IMR-90 (cell line): ENCODE measurements at regions not wholly inside any gene's neighbourhood (a gene's known extent, or its start where the extent isn't known, plus 50 kb on each side); places are given as distances from the start of the nearest gene placed in this dataset.

Experiments used
- ATAC-seq: fragments of 200-7000 bp; cut with Tn5 transposase; 2 replicates; pipeline ENCODE4 v1.9.1; 2020; ENCODE audit warnings: low read depth, mild to moderate bottlenecking, moderate library complexity
- BruUV-seq: library from RNA; stranded (reverse); fragments of 400-500 nt; replicated peaks from 2 replicates; lab custom pipeline; 2021; lab: Mats Ljungman, UMichigan
- CTCF ChIA-PET: fragments of 300-600 bp; formaldehyde crosslinking; extraction: SDS; loops from one replicate; lab custom pipeline; 2021; ENCODE audit warnings: antibody characterized with exemption; lab: Yijun Ruan, JAX
- POLR2A ChIA-PET: fragments of 300-600 bp; sonication (Branson Sonifier 250); formaldehyde crosslinking; loops from one replicate; lab custom pipeline; 2022; ENCODE audit warnings: antibody characterized with exemption; ENCODE audit not compliant: unreplicated experiment; lab: Charles Lee
- DNase-seq: peaks from one replicate; pipeline ENCODE4 v3.0.0; 2013
- H2AFZ ChIP-seq: replicated peaks from 2 replicates; pipeline ENCODE3; 2013; ENCODE audit warnings: low read length, mild to moderate bottlenecking; ENCODE audit not compliant: poor library complexity
- H2AK5ac ChIP-seq: 2 replicates; pipeline ENCODE4 v1.6.1; 2013; ENCODE audit warnings: low read depth, low read length, inconsistent platforms
- H2AK9ac ChIP-seq: replicated peaks from 2 replicates; pipeline ENCODE3; 2013; ENCODE audit warnings: mild to moderate bottlenecking, low read depth, low read length, moderate library complexity; ENCODE audit not compliant: poor library complexity
- H2BK120ac ChIP-seq: 2 replicates; pipeline ENCODE4 v1.6.1; 2013; ENCODE audit warnings: low read depth, low read length, inconsistent platforms
- H2BK15ac ChIP-seq: 3 replicates; pipeline ENCODE4 v1.6.1; 2013; ENCODE audit warnings: low read depth, low read length, inconsistent platforms
- H2BK20ac ChIP-seq: 2 replicates; pipeline ENCODE4 v1.6.1; 2013; ENCODE audit warnings: low read depth, mild to moderate bottlenecking, inconsistent platforms, low read length, moderate library complexity
- H2BK5ac ChIP-seq: 2 replicates; pipeline ENCODE4 v1.6.1; 2013; ENCODE audit warnings: mild to moderate bottlenecking, low read depth, low read length, inconsistent platforms; ENCODE audit not compliant: poor library complexity, severe bottlenecking
- H3K14ac ChIP-seq: replicated peaks from 2 replicates; pipeline ENCODE4 v1.6.1; 2013; ENCODE audit warnings: low read depth, low read length, inconsistent platforms
- H3K18ac ChIP-seq: 2 replicates; pipeline ENCODE4 v1.6.1; 2013; ENCODE audit warnings: low read depth, low read length, control low read depth
- H3K23ac ChIP-seq: 2 replicates; pipeline ENCODE4 v1.6.1; 2013; ENCODE audit warnings: low read depth, low read length, inconsistent platforms
- H3K27ac ChIP-seq: 2 replicates; pipeline ENCODE4 v1.5.1; 2013; ENCODE audit warnings: mild to moderate bottlenecking, control low read depth, low read length; ENCODE audit not compliant: insufficient read depth
- H3K27me3 ChIP-seq: 2 replicates; pipeline ENCODE4 v1.6.1; 2013; ENCODE audit warnings: low read length; ENCODE audit not compliant: control insufficient read depth, insufficient read depth
- H3K36me3 ChIP-seq: 2 replicates; pipeline ENCODE4 v1.6.1; 2013; ENCODE audit warnings: low read length, mixed read lengths; ENCODE audit not compliant: control insufficient read depth, insufficient read depth
- H3K4ac ChIP-seq: 2 replicates; pipeline ENCODE4 v1.6.1; 2013; ENCODE audit warnings: low read depth, low read length, inconsistent platforms
- H3K4me1 ChIP-seq: 2 replicates; pipeline ENCODE4 v1.6.1; 2013; ENCODE audit warnings: low read length, mixed read lengths; ENCODE audit not compliant: control insufficient read depth, insufficient read depth
- H3K4me2 ChIP-seq: 2 replicates; pipeline ENCODE4 v1.6.1; 2013; ENCODE audit warnings: low read depth, mild to moderate bottlenecking, control low read depth, low read length, moderate library complexity
- H3K4me3 ChIP-seq: 2 replicates; pipeline ENCODE4 v1.5.1; 2013; ENCODE audit warnings: low read depth, mild to moderate bottlenecking, control low read depth, low read length, moderate library complexity; ENCODE audit not compliant: insufficient read depth
- H3K56ac ChIP-seq: 2 replicates; pipeline ENCODE4 v1.6.1; 2013; ENCODE audit warnings: low read length, inconsistent platforms; ENCODE audit not compliant: insufficient read depth; ENCODE audit errors: extremely low read depth
- H3K79me1 ChIP-seq, 2 experiments: 2 replicates each; pipeline ENCODE4 v1.6.1; 2013; ENCODE audit warnings: low read length in 2 of 2, inconsistent platforms in 1 of 2, low read depth in 1 of 2
- H3K9ac ChIP-seq: 2 replicates; pipeline ENCODE4 v1.6.1; 2013; ENCODE audit warnings: low read depth, low read length, control low read depth
- H3K9me1 ChIP-seq: 2 replicates; pipeline ENCODE4 v1.6.1; 2013; ENCODE audit warnings: low read length, inconsistent platforms; ENCODE audit not compliant: insufficient read depth
- H3K9me3 ChIP-seq: 2 replicates; pipeline ENCODE4 v1.6.1; 2013; ENCODE audit warnings: low read length; ENCODE audit not compliant: control insufficient read depth, insufficient read depth
- H4K20me1 ChIP-seq: 2 replicates; pipeline ENCODE4 v1.6.1; 2013; ENCODE audit warnings: low read length, inconsistent platforms; ENCODE audit not compliant: insufficient read depth
- H4K5ac ChIP-seq: 2 replicates; pipeline ENCODE4 v1.6.1; 2013; ENCODE audit warnings: mild to moderate bottlenecking, low read depth, low read length, control low read depth
- H4K8ac ChIP-seq, 2 experiments: 2 replicates each; pipeline ENCODE4 v1.6.1; 2013; ENCODE audit warnings: low read depth in 2 of 2, low read length in 2 of 2, control low read depth in 1 of 2, inconsistent platforms in 1 of 2
- H4K91ac ChIP-seq: 2 replicates; pipeline ENCODE4 v1.6.1; 2013; ENCODE audit warnings: low read depth, low read length, inconsistent platforms; ENCODE audit not compliant: insufficient read depth
- BHLHE40 ChIP-seq: fragments of 150-350 bp; IDR thresholded peaks from 2 replicates; pipeline ENCODE4 v1.6.1; 2016; ENCODE audit warnings: mild to moderate bottlenecking, low read depth, low read length
- CEBPB ChIP-seq: IDR thresholded peaks from 2 replicates; pipeline ENCODE4 v1.6.1; 2012; ENCODE audit warnings: low read depth, low read length, improper control_type of control experiment
- CHD1 ChIP-seq: IDR thresholded peaks from 2 replicates; pipeline ENCODE4 v1.6.1; 2012; ENCODE audit warnings: low read depth, low read length, improper control_type of control experiment
- ELK1 ChIP-seq: fragments of 150-350 bp; IDR thresholded peaks from 2 replicates; pipeline ENCODE4 v1.6.1; 2016; ENCODE audit warnings: low read depth, mild to moderate bottlenecking, low read length, moderate library complexity, borderline replicate concordance
- FOS ChIP-seq: fragments of 150-350 bp; IDR thresholded peaks from 2 replicates; pipeline ENCODE4 v1.6.1; 2016; ENCODE audit warnings: low read depth, low read length
- MAFK ChIP-seq: IDR thresholded peaks from 2 replicates; pipeline ENCODE4 v1.6.1; 2012; ENCODE audit warnings: low read depth, low read length, improper control_type of control experiment
- MAZ ChIP-seq: IDR thresholded peaks from 2 replicates; pipeline ENCODE4 v1.6.1; 2012; ENCODE audit warnings: low read depth, mild to moderate bottlenecking, low read length, improper control_type of control experiment, moderate library complexity, borderline replicate concordance
- MXI1 ChIP-seq: IDR thresholded peaks from 2 replicates; pipeline ENCODE4 v1.6.1; 2012; ENCODE audit warnings: low read depth, mild to moderate bottlenecking, low read length, moderate library complexity, borderline replicate concordance
- NFE2L2 ChIP-seq: fragments of 150-350 bp; IDR thresholded peaks from 2 replicates; pipeline ENCODE4 v1.6.1; 2016; ENCODE audit warnings: low read depth, mild to moderate bottlenecking, low read length
- POLR2A ChIP-seq: IDR thresholded peaks from 2 replicates; pipeline ENCODE4 v1.6.1; 2012; ENCODE audit warnings: mild to moderate bottlenecking, low read depth, low read length
- RAD21 ChIP-seq: IDR thresholded peaks from 2 replicates; pipeline ENCODE4 v1.6.1; 2012; ENCODE audit warnings: low read length, improper control_type of control experiment
- RCOR1 ChIP-seq: IDR thresholded peaks from 2 replicates; pipeline ENCODE4 v1.6.1; 2012; ENCODE audit warnings: mild to moderate bottlenecking, low read length, improper control_type of control experiment; ENCODE audit not compliant: insufficient replicate concordance
- RFX5 ChIP-seq: IDR thresholded peaks from 2 replicates; pipeline ENCODE4 v1.8.0; 2012; ENCODE audit warnings: low read depth, mild to moderate bottlenecking, low read length, moderate library complexity
- SMC3 ChIP-seq: fragments of 150-350 bp; IDR thresholded peaks from 2 replicates; pipeline ENCODE4 v1.6.1; 2016; ENCODE audit warnings: low read depth, mild to moderate bottlenecking, antibody characterized with exemption, low read length, moderate library complexity
- USF2 ChIP-seq: fragments of 150-350 bp; IDR thresholded peaks from 2 replicates; pipeline ENCODE4 v1.6.1; 2017; ENCODE audit warnings: mild to moderate bottlenecking, antibody characterized with exemption, low read length, low read depth
- whole genome bisulfite sequencing, 2 experiments: methylation state at CpG; one replicate each; pipeline versions ENCODE4 v1.1.5 to v1.1.7; 2013; ENCODE audit warnings: missing lambda C conversion rate in 2 of 2; ENCODE audit not compliant: insufficient read length in 1 of 2; ENCODE audit errors: extremely low coverage in 2 of 2; 5-methylcytosine and 5-hydroxymethylcytosine counted together
- dilution Hi-C: fragments of 300-500 bp; cut with HindIII; formaldehyde crosslinking; loops from one replicate; pipeline ENCODE4 v1.14.3; 2018; ENCODE audit warnings: low sequenced_read_pairs; ENCODE audit not compliant: unreplicated experiment
- in situ Hi-C: fragments of 300-500 bp; cut with MboI; formaldehyde crosslinking; loops from 3 replicates; pipeline ENCODE4 v1.14.3; 2019; ENCODE audit warnings: low sequenced_read_pairs, inconsistent platforms, mixed read lengths
- intact Hi-C: fragments of 100-400 bp; cut with micrococcal nuclease; formaldehyde crosslinking; loops from 2 replicates; pipeline ENCODE4 v1.10.0; 2022
- TF ChIP-seq, protein P1 (sequence below): conservative IDR thresholded peaks from 2 replicates; pipeline ENCODE4 v1.5.1; 2012; ENCODE audit warnings: mild to moderate bottlenecking, low read depth, low read length, improper control_type of control experiment

DNA sequence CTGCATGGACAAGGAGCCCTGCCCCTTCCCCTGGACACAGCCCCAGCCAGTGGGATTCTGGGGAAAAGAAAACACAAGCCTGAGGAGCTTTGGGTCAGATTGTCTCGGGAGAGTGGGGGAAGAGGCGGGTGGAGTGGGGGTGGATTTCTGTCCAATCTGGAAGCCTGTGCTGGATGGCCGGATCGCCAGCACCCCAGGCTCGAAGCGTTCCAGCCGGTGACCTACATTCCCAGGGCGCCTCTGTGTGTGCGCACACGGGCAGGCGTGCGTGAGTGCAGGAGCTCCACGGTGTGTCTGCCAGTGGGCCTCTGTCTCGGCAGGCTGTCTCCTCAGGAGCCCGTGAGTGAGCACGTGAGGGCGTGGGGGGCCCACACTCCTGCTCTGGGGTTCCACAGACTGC is 74.3 kb upstream of the DAB2IP start:
- Histone ChIP-seq H3K27me3 (peaks cover 2% of the 10 kb centered on the region; the same call in 1 of the 2 replicates), H4K20me1 (no peaks in the 10 kb centered on the region; the same call in 1 of the 2 replicates), H2BK120ac (no peak overlapping the region), H2AK9ac (no peak overlapping the region), H2BK15ac (no peak overlapping the region), H3K23ac (no peak overlapping the region), H2AFZ (no peak overlapping the region), H2BK20ac (no peak overlapping the region), H2AK5ac (no peak overlapping the region), H3K4ac (no peak overlapping the region), H3K14ac (no peak overlapping the region), H3K36me3 (no peaks in the 10 kb centered on the region), H3K9me3 (no peaks in the 10 kb centered on the region), H4K8ac (no peak overlapping the region), H3K9ac (no peak overlapping the region), H3K27ac (no peak overlapping the region), H3K9me1 (no peaks in the 10 kb centered on the region), H4K91ac (no peak overlapping the region), H3K4me3 (no peak overlapping the region), H3K4me2 (no peak overlapping the region), H3K56ac (no peak overlapping the region), H3K18ac (no peak overlapping the region), H2BK5ac (no peak overlapping the region), H3K79me1 (no peaks in the 10 kb centered on the region; a peak in 2 of 4 replicates), H4K5ac (no peak overlapping the region), H3K4me1 (no peaks in the 10 kb centered on the region; the same call in 1 of the 2 replicates)
- ATAC-seq, result no peak
- TF ChIP-seq RFX5, result no peak
- TF ChIP-seq MAZ, result no peak
- no peak for TF ChIP-seq RAD21
- TF ChIP-seq NFE2L2, result no peak
- no peak for TF ChIP-seq MAFK
- TF ChIP-seq MXI1, result no peak
- TF ChIP-seq ELK1, result no peak
- TF ChIP-seq BHLHE40, result no peak
- TF ChIP-seq CEBPB, result no peak
- no peak for TF ChIP-seq USF2
- no peak for TF ChIP-seq FOS
- TF ChIP-seq, protein P1, sequence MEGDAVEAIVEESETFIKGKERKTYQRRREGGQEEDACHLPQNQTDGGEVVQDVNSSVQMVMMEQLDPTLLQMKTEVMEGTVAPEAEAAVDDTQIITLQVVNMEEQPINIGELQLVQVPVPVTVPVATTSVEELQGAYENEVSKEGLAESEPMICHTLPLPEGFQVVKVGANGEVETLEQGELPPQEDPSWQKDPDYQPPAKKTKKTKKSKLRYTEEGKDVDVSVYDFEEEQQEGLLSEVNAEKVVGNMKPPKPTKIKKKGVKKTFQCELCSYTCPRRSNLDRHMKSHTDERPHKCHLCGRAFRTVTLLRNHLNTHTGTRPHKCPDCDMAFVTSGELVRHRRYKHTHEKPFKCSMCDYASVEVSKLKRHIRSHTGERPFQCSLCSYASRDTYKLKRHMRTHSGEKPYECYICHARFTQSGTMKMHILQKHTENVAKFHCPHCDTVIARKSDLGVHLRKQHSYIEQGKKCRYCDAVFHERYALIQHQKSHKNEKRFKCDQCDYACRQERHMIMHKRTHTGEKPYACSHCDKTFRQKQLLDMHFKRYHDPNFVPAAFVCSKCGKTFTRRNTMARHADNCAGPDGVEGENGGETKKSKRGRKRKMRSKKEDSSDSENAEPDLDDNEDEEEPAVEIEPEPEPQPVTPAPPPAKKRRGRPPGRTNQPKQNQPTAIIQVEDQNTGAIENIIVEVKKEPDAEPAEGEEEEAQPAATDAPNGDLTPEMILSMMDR, result no peak
- no peak for TF ChIP-seq RCOR1
- TF ChIP-seq POLR2A, result no peak
- TF ChIP-seq CHD1, result no peak
- TF ChIP-seq SMC3, result no peak
- dilution Hi-C loops, result no loop called here
- CTCF ChIA-PET, result no interaction called here
- no peak for DNase-seq
- POLR2A ChIA-PET, result no interaction called here
- WGBS, 2 experiments, result 80% methylated on average over 10 of the region's 17 CpGs; no CpG with 5 or more reads in 1 of the 2 experiments
- intact Hi-C loops, result no loop called here
- in situ Hi-C loops, result no loop called here
- BruUV-seq, result no TSS peak
